GM19193 (cell line): ENCODE measurements at regions not wholly inside any gene's neighbourhood (a gene's known extent, or its start where the extent isn't known, plus 50 kb on each side); places are given as distances from the start of the nearest gene placed in this dataset.

ENCODE experiments used
- POLR2A ChIP-seq: IDR thresholded peaks from 4 replicates; pipeline ENCODE4 v1.6.1; 2011; ENCODE audit not compliant: insufficient read depth, insufficient read length; ENCODE audit errors: extremely low read depth

GRCh38 chr17:71383091-71383490, 737.7 kb upstream of the SOX9 start:
- TF ChIP-seq POLR2A = no peak

DNA sequence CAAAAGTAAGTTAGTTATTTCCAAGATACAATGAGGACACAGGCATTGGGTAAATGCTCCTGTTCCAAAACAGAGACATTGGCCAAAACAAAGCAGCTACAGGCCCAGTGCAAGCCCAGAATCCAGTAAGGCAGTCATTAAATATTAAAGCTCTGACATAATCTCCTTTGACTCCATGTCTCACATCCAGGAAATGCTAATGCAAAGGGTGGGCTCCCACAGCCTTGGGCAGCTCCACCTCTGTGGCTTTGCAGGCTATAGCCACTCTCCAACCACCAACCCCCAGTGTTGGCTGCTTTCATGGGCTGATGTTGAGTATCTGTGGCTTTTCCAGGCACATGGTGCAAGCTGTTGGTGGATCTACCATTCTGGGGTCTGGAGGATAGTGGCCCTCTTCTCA, 733.4 kb upstream of the SOX9 start:
- TF ChIP-seq POLR2A = no peak

- TF ChIP-seq POLR2A = no peak
Measured at GRCh38 chr17:71392715-71393567, 727.9 kb upstream of the SOX9 start.

DNA sequence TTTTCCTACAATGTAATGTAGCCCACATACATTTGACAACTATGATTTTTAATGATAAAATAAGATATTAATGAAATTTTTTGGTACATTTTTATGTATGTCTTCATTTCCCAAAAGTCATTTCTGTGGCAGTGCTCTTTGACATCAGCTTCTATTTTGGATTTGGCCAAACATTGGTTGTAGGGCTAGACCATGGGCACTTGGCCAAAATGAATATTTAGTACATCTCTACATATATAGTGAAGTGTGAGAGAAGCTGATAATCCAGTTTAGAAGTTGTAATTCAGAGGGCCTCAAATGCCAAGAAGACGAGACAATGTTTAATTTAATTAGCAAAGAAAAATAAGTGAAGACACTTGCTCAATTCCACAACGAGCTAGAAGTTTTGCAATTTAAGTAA, 724.9 kb upstream of the SOX9 start:
- TF ChIP-seq POLR2A = no peak

DNA sequence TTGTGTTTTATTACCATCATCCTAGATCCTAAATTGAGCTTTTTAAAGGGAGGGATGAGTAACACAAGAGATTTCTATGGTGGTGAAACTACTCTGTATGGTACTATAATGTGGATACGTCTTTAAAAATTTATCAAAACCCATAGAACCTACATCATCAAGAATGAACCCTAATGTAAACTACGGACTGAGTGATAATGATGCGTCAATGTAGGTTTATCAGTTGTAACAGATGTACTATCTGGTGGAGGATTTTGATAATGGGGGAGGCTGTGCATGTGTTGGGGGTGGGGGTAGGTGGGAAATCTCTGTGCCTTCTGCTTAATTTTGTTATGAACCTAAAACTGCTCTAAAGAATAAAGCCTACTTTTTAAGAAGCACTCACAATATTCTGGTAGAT, 724.1 kb upstream of the SOX9 start:
- no peak for TF ChIP-seq POLR2A

DNA sequence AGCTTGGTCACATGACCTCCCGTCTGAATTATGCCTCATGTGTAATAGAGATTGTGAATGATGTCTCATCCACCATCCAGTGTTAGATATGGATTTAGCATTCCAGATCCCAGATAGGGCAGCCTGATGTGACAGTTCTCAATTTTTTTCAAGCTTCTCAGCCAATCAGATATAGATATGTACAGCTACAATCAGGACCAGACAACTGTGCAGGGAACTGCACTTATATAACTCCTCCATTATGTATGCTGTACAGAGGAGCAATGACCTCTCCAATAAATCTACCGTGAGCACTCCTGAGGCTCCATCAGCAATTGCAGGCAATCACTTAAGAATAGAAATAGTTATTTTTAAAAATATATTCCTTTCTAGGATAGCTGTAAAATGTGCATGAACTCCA, 722.8 kb upstream of the SOX9 start:
- TF ChIP-seq POLR2A = no peak

- TF ChIP-seq POLR2A = no peak
Measured at GRCh38 chr17:71398800-71399219, 722.0 kb upstream of the SOX9 start.

DNA sequence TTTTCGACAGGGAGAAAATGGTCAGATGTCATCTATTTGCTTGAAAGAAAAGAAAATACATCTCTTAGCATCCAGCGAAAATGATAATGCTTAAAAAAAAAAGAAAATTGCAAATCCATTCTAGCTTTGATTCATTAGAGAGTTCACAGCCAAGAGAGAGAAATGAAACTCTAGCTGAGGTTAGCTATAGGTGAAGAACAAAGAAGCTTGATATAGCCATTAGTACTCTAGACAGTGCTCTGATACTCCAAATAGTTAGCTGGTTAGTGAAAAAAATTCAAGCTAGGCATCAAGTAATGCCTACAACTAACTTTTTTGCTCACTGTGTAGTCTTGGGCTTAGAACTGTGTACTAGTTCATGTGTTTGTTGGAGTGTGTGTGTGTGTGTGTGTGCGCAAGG, 721.6 kb upstream of the SOX9 start:
- TF ChIP-seq POLR2A = no peak

DNA sequence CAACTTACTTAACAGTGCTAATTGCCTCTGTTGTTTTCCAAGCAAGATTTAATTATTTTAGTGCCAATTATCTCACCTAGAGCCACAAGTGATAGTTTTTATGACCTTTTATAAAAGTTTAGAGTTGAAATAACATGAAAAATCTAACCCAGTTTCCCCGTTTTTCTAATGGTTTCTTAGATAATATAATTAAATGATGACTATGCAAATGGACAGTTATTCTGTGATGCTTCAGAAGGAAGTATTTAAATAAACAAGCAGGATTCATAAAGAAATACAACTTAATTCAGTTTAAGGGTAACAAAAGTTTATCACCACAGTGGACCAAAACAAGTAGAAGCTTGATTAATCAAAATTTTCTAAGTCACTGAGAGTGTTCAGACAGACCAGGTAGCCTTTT, 721.2 kb upstream of the SOX9 start:
- TF ChIP-seq POLR2A = no peak

- TF ChIP-seq POLR2A = no peak
Measured at GRCh38 chr17:71402007-71402406, 718.8 kb upstream of the SOX9 start.

DNA sequence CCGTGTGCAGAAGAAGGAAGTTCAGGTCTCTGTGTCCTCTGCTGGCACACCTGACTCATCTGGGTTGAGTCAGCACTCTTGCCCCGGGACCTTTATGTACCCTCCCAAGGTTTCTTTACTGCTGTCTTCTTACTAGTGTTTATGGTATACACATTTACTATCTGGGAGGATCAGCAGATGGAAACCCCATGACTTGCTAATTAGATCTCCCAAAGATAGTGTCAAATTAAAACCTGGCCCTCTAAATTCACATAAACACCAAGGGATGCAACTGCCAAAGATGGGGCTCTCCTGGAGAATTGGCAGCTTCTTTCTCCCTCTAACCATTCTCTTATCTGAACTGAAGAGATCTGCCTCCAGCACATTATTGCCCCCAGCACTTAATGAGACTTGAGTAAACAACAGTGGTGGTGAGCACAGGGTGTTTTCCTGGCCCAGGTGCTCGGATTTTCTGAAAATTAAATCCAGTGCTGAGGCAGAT, 718.1 kb upstream of the SOX9 start:
- no peak for TF ChIP-seq POLR2A

DNA sequence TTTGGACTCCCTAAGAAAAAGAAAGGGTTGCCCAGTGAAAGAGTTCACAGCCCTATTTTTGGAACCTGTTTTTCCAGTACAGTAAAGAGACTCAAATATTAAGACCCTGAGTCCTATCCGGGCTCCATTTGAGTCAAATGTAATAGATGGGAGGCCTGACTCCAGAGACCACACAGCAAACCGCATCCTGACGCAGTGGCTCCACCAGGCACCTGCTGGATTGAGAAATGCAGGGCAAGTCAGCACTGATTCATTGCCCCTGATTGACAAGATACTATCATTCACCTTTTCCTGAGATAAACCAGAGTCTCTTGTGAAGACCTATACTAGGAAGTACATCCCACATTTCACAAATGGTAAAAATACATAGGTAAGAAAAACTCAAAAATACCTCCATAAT, 715.7 kb upstream of the SOX9 start:
- TF ChIP-seq POLR2A = no peak

DNA sequence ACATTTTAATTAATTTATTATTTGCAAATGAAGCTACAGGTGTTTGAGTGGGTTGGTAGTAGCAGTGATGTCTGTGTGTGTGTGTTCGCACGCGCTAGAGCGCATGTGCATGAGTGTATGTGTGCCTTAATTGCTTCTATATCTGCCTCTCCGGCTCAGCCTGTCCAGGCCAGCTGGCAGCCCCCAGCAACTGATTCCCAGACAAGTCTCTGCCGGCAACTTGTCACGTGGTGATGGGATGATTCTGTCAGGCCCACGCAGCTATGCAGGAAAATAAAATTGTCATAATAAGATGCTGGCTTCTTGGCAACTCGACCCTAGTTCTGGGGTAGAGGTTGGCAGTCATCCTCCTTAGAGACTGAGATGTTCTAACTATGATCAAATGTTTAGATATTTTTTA, 712.8 kb upstream of the SOX9 start:
- TF ChIP-seq POLR2A = no peak

DNA sequence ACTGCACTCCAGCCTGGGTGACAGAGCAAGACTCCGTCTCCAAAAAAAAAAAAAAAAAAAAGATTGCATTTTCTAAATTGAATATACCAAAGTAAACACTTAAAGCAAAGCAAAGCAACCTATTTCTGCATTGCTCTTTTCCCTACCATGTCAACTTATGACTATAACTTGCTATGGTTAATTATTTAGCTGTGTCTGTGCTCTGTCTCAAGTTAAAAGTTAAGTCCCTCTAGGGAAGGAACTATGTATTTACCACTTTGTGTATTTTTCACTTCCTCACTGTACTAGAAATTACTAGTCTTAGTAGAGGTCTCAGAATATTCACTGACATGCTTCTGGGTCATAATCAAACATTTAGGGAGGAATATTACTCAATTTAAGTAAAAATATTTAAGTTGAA, 711.7 kb upstream of the SOX9 start:
- no peak for TF ChIP-seq POLR2A

DNA sequence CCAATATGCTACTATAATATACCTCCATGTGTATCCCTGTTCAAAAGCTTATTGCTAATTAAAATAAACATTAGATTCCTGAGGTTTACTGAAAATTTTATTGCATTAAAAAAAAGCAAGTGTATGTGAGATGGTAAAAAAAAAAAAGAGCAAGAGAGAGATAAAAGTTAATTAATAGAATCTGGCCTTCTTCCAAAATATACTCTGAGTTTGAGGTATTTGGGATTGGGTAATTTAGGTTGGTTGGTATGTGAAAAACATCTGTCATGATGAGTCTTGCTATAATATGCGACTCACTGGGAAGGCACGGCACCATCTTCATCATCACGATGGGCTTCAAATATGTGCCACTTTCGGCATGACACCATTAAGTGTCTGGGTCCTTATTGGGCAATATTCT, 711.1 kb upstream of the SOX9 start:
- TF ChIP-seq POLR2A = no peak

DNA sequence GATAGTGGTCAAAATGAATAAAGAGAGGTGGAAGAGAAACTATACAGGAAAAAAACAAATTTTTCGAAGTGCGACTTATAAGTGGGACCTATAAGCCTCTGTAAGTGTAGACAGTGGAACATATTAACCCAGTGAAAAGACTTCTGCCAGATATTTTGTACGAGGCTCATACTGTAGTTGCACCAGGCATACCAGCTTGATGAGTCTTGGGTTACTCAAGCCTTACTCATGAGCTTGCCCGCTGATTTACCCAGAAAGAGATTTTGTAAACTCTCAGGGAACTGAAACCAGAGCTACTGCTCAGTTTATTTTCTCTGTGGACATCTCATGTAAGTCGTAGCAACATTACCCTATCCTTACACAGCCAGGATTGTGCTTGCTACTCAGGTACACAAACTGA, 708.0 kb upstream of the SOX9 start:
- TF ChIP-seq POLR2A = no peak

DNA sequence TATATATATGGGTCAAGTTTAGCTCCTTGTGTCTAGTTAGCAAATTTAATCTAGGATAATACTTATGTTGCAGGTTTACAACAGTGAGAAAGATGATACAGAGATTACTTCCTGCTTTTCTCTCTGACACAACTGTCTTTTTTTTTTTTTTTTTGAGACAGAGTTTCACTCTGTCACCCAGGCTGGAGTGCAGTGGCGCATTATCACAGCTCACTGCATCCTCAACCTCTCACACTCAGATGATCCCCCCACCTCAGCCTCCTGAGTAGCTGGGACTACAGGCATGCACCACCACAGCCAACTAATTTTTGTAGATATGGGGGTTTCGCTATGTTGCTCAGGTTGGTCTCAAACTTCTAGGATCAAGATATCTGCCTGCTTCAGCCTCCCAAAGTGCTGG, 706.9 kb upstream of the SOX9 start:
- TF ChIP-seq POLR2A = no peak
